HG03378 (cell line): ENCODE measurements at regions not wholly inside any gene's neighbourhood (a gene's known extent, or its start where the extent isn't known, plus 50 kb on each side); places are given as distances from the start of the nearest gene placed in this dataset.

ENCODE experiments used
- ATAC-seq: cut with Tn5 transposase; IDR thresholded peaks from one replicate; pipeline ENCODE4 v1.9.1; 2021; ENCODE audit warnings: mild to moderate bottlenecking, moderate library complexity; ENCODE audit not compliant: unreplicated experiment

- no peak for ATAC-seq
These were observed 115.2 kb downstream of the BMP2 start for GRCh38 chr20:6882561-6883291.

DNA sequence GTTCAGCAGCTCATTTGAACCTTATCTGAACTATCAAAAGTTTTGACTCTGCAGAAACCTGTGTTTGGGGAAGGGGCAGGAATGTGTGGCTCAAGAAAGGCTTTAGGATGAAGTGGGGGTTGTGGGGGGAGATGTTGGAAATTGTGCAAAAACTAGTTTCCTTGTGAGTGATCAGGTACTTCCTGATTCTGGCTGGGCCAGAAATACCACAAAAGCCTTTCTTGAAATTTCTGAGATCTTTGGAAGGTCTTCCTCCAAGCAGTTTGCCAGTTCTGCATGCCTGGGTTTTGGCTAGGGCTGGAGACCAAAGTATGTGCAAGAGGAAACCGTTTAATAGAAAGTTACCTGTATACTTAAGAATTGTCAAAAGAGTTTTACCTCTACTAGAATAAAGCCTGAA, 116.6 kb downstream of the BMP2 start:
- ATAC-seq, result no peak

DNA sequence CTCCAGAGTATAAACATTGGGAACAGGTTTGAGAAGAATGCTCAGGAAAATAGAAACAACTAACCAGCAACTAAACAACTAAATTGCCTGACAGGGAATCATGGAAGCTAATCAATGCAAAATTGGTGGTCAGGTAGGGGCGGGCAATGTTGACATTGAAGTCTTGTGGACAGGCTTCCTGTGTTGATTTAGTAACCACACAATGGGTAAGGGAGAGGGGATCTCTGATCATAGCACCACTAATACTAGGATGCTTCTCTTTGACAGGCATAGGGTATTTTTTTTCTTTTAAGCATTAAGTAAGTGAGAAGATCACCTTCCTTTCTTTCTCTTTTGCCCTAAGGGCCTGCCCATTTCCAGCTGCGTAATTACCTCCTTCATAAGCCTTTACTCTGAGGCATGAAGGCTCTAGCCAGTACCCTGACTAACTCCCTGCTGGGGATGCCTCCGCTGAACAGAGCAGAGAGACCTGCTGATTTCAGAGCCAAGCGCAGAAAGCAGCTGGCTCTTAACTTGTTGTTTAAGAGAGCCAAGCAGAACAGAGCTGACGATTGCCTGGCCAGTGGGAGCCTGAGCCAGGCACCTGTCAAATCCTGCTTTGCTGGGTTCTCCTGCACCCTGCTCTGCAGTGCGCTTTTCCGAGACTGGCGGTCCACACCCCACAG, 118.7 kb downstream of the BMP2 start:
- ATAC-seq, result no peak

DNA sequence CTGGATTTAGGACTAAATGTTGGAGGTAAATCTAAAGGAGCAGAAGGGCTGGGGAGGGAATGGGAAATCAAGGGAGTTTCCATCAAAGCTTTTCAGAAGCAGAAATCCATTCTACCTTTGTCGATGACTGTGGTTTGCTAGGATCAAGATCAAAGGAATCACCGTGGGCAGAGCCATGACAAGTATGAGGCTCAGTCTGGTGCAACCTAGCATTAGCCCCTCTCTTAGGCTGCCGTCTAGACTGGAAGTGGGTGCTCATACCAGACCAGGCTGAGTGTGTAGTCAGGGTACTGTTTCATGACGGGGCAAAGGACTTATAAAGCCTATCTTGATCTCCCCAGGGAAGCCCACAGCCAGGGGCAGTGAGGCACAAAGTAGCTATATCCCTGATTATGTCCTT, 120.5 kb downstream of the BMP2 start:
- no peak for ATAC-seq

GRCh38 chr20:6888736-6889395, 121.4 kb downstream of the BMP2 start:
- ATAC-seq, result no peak

- no peak for ATAC-seq
These were observed 125.2 kb downstream of the BMP2 start for GRCh38 chr20:6892724-6893123.

DNA sequence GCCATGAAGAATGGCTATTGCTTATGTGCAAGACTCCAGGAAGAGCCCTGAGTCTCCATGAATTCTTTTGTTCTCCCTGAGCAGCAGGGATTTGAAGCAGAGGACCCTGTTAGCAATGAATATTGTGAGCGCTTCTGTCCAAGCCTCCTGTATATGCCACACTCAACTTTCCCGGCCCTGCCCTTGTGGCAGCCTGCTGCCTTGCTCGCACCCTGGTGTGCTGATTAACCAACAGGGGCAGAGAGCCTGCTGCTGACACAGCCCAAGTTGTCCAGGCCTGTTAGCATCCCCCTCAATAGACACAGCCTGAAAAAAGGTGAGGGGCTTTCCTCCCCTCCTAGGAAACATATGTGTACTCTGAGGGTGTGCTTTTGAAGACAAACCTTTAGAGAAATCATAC, 131.4 kb downstream of the BMP2 start:
- no peak for ATAC-seq

- no peak for ATAC-seq
These were observed 139.4 kb downstream of the BMP2 start for GRCh38 chr20:6906871-6907270.

DNA sequence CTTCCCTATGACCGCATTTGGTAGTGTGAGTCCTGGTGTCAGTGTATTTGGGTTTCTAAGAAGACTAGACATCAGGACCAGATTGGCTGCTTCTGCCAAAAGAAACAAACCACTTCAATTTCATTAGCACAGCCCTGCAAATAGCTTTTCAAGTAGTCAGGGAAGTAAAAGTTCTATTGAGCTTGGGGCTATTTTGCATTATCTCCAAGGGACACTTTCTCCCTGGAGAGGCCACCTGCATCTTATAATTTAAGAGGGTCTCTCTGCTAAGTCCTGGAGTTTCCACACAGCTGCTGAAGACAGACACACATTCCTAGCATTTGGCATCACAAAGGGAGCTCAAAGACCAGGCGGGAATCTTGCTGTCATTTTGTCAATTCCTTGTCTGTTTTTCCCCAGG, 141.2 kb downstream of the BMP2 start:
- ATAC-seq, result no peak

DNA sequence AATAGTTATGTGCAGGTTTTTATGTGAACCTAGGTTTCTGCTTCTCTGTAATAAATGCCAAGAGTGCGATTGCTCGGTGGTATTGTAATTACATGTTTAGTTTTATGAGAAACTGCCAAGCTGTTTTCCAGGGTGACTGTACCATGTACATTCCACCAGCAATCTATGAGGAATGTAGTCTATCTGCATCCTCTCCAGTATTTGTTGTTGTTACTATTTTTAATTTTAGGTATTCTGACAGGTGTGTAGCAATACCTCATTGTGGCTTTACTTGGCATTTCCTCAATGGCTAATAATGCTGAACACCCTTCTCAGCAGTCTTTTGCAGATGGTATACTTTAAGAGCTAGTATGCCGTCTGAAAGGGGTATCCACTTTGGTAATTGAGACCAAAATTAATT, 142.1 kb downstream of the BMP2 start:
- no peak for ATAC-seq

- ATAC-seq, result no peak
These were observed 147.5 kb downstream of the BMP2 start for GRCh38 chr20:6914986-6915385.

GRCh38 chr20:6916938-6917337, 149.5 kb downstream of the BMP2 start:
- ATAC-seq, result no peak

DNA sequence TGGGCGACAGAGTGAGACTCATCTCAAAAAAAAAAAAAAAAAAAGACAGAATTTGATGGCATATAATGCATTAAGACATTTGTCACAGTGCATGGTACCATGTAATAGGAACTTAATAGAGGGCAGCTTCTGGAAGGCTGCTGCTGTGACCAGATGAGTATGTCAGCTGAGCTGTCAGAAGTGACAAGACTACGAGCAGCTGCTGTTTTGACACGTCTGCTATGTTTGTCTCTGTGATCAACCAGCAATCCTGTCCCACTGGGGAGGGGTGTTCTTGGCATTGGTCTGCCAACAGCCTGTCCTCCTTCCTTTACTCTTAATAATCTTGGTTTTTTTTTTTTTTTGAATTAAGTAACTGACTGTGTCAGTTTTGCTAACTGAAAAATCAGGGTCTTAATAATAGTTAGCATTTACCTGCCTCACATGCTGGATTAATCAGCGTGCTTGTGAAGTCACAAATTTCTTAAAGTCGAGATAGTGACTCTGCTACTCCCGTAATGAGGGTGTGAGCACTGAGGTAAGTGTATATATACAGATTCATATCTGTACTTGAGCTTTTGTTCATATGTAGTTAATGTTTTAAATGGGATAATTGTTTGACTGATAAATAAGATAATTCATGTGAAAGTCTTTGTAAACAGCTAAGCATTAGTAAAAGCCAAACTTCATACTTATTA, 152.4 kb downstream of the BMP2 start:
- no peak for ATAC-seq

GRCh38 chr20:6920991-6921613, 153.6 kb downstream of the BMP2 start:
- no peak for ATAC-seq

DNA sequence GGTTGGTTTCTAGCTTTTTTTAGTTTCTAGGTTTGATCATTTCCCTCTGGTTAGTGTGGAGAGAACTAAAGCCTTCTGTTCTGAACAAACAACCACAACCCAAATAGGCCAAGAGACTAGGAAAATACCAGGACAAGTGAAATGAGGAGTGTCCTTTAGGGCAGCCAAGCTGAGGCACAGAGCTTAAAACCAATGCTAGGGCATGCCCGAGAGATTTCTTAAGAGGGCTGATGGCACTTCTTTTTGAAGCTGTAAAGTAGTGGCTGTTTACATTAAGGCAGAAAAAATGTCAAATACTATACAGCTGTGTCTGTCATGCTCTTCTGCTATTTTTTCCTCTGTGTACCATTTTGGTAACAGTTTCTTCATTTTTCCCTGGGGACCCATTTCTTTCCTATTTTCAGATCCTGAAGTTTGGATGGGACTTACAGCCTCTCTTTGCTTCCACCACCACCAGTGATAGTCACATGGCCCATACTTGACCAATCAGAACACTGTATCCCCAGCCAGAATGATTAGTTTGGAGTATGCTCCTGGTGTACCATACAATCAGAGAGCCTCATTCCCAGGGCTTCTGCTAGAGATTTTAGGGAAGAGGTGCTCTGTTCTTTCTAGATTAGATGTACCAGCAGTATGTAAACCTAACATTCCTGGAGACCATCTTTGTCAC, 154.4 kb downstream of the BMP2 start:
- no peak for ATAC-seq

DNA sequence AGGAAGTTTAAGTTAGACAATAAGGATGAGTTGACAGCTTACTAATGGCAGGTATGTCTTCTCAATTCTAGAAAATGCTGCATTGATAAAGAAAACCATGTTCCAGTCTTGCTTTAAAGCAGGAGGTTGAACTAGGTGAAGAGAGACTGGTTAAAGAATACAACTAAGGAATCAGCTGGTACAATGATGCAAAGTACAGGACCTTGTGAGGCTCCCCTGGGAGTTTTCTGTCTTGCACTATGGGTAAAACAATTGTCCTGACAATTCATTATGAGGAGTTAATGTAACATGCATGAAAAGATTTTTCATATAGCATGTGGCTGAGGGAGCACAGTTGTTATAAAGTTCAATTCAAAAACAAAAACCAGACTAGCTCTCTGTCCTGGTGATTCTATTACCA, 157.2 kb downstream of the BMP2 start:
- no peak for ATAC-seq

DNA sequence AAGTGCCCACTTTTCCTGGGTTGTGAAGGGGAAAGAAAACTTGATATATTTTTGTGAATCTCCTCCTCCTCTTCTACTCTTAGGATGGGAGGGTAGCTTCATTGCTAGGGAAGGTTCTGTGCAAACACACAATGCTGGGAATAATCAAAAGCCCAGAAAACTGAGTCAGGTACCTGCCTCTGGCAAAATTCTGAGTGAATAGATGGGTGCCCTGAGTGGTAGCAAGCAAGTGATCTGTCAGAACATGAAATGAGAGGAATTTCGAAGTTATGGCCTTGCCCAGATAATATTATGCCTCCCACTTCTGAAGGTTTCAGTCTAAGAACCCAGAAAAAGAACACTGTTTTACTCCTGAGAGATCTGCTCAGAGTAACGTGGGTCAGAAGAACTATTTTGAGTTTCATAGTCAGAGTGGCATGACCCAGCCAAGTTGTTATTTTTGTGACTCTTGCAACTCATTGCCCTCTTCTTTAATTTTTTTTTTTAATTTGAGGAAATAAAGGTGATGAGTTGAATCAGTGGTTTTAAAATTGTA, 158.3 kb downstream of the BMP2 start:
- no peak for ATAC-seq

DNA sequence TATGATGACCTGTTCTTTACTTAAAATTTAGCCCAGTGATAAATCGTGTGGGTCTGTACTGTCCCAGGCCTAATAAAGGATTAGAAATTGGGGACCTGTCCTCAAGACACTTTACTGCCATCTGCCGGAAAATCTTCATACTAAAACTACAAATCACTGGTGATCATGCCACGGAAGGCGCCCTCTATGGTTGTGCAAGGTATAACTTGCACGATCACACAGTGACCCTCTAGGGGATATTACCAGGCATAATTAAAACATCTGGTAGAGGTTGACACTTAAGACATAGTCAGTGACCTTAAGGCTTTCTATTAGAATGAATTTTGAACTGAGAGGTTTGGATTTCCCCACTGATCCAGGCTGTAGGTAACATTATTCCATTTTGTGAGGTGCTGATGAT, 172.6 kb downstream of the BMP2 start:
- no peak for ATAC-seq

DNA sequence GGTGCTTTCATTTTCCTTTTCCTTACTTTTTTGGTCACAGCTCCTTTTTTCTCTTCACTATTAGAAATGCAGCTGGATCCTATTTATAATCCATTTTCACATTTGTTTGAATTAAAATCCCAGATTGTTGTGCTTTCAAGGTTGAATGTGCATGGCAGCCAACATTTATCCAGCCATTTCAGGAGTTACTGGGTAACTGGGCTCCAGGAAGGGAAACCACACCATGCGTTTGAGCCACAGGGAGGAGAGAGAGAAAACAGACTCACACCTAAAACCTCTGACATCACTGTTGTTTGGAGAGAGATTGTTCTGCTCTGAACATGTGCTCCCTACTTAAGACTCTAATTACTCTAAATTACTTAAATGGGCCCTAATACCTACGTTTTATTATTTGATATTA, 173.4 kb downstream of the BMP2 start:
- no peak for ATAC-seq

- ATAC-seq, result no peak
These were observed 174.1 kb downstream of the BMP2 start for GRCh38 chr20:6941571-6941970.
